K562 (cell line): ENCODE measurements at regions not wholly inside any gene's neighbourhood (a gene's known extent, or its start where the extent isn't known, plus 50 kb on each side); places are given as distances from the start of the nearest gene placed in this dataset.

Source experiments
- ATAC-seq: fragments of 200-7000 bp; cut with Tn5 transposase; 3 replicates; pipeline ENCODE4 v1.9.1; 2020; ENCODE audit warnings: moderate library complexity
- BruUV-seq: library from RNA; stranded (reverse); fragments of 400-500 nt; replicated peaks from 2 replicates; lab custom pipeline; 2021; lab: Mats Ljungman, UMichigan
- CTCF ChIA-PET: fragments of 300-600 bp; formaldehyde crosslinking; extraction: SDS; loops from one replicate; lab custom pipeline; 2021; ENCODE audit warnings: low intra/inter-chr PET ratio; lab: Yijun Ruan, JAX
- POLR2A ChIA-PET: fragments of 300-600, 350-650 bp; sonication (Branson Sonifier 250); formaldehyde crosslinking; extraction: SDS; loops from one replicate; lab custom pipeline; 2021; ENCODE audit warnings: antibody characterized with exemption, inconsistent platforms; lab: Yijun Ruan, JAX
- DNase-seq, 4 experiments: peaks; one replicate each; pipeline versions ENCODE4 v3.0.0 to v3.0.0-alpha.2; 2011 to 2018; ENCODE audit warnings: low spot score in 3 of 4, mixed read lengths in 3 of 4; ENCODE audit errors: extremely low read depth in 1 of 4
- FAIRE-seq: peaks from 2 replicates; lab custom pipeline; 2011; peaks lifted over from hg19 to GRCh38; lab: Jason Lieb, UNC
- H2AFZ ChIP-seq: 2 replicates; pipeline ENCODE4 v1.6.0; 2011; ENCODE audit warnings: low read depth, low read length, control low read depth, inconsistent platforms
- H3K27ac ChIP-seq: fragments of 200-600 bp; 3 replicates; pipeline ENCODE4 v1.8.0; 2011; ENCODE audit warnings: low read depth, mild to moderate bottlenecking, control low read depth, inconsistent platforms, low read length, moderate library complexity, mixed read lengths; ENCODE audit errors: extremely low read depth
- H3K27me3 ChIP-seq, 2 experiments: fragments of 300-600 bp in 1 of 2; 2 replicates in 1 of 2; 3 replicates in 1 of 2; pipeline versions ENCODE4 v1.6.0 to v1.8.0; 2011; ENCODE audit warnings: inconsistent platforms in 2 of 2, low read length in 2 of 2, mild to moderate bottlenecking in 1 of 2, mixed read lengths in 1 of 2, moderate library complexity in 1 of 2; ENCODE audit not compliant: control insufficient read depth in 2 of 2, insufficient read depth in 2 of 2
- H3K36me3 ChIP-seq: fragments of 300-600 bp; 3 replicates; pipeline ENCODE4 v1.8.0; 2011; ENCODE audit warnings: mild to moderate bottlenecking, low read length, inconsistent platforms; ENCODE audit not compliant: control insufficient read depth, insufficient read depth
- H3K4me1 ChIP-seq, 2 experiments: fragments of 200-600 bp in 1 of 2; replicated peaks in 1 of 2; 2 replicates in 1 of 2; 3 replicates in 1 of 2; pipeline versions ENCODE4 v1.5.1 to v1.8.0; 2011; ENCODE audit warnings: inconsistent platforms in 2 of 2, low read length in 2 of 2, mild to moderate bottlenecking in 1 of 2, mixed read lengths in 1 of 2, moderate library complexity in 1 of 2; ENCODE audit not compliant: control insufficient read depth in 2 of 2, insufficient read depth in 2 of 2
- H3K4me2 ChIP-seq: 2 replicates; pipeline ENCODE4 v1.6.1; 2011; ENCODE audit warnings: low read length, control low read depth, inconsistent platforms, mixed read lengths; ENCODE audit not compliant: insufficient read depth
- H3K4me3 ChIP-seq: fragments of 200-600 bp; sonication (generic), shearing (Covaris generic); 2 replicates; pipeline ENCODE4 v1.5.1; 2016; ENCODE audit warnings: control low read depth, inconsistent platforms
- H3K79me2 ChIP-seq: fragments of 200-600 bp; 3 replicates; pipeline ENCODE4 v1.8.0; 2011; ENCODE audit warnings: low read length, inconsistent platforms; ENCODE audit not compliant: control insufficient read depth, insufficient read depth
- H3K9ac ChIP-seq, 2 experiments: 2 replicates each; pipeline versions ENCODE4 v1.6.0 to v1.6.1; 2011; ENCODE audit warnings: low read depth in 2 of 2, low read length in 2 of 2, control low read depth in 1 of 2, inconsistent platforms in 1 of 2, mild to moderate bottlenecking in 1 of 2, mixed read lengths in 1 of 2; ENCODE audit not compliant: insufficient read depth in 1 of 2
- H3K9me1 ChIP-seq: one replicate; pipeline ENCODE4 v1.6.0; 2011; ENCODE audit warnings: inconsistent platforms, mild to moderate bottlenecking, low read length, moderate library complexity; ENCODE audit not compliant: control insufficient read depth, insufficient read depth
- H3K9me3 ChIP-seq: replicated peaks from 2 replicates; pipeline ENCODE4 v1.5.1; 2011; ENCODE audit warnings: low read depth, low read length, inconsistent platforms; ENCODE audit not compliant: control insufficient read depth, insufficient read depth
- H4K20me1 ChIP-seq: replicated peaks from 2 replicates; pipeline ENCODE4 v1.6.1; 2011; ENCODE audit warnings: low read length, inconsistent platforms, mixed read lengths; ENCODE audit not compliant: control insufficient read depth, insufficient read depth
- E2F3 ChIP-seq: fragments of 250-450 bp; sonication (Bioruptor Pico); IDR thresholded peaks from 2 replicates; pipeline ENCODE4 v1.4.0; 2020; ENCODE audit warnings: mild to moderate bottlenecking
- GTF2A2 ChIP-seq: IDR thresholded peaks from 2 replicates; pipeline ENCODE4 v1.6.1; 2016; ENCODE audit warnings: mild to moderate bottlenecking, missing genetic modification characterization, missing compliant biosample characterization
- IFI16 ChIP-seq: fragments of 250-450 bp; sonication (Bioruptor Pico); IDR thresholded peaks from 2 replicates; pipeline ENCODE4 v2.1.2; 2022; ENCODE audit warnings: mild to moderate bottlenecking, inconsistent platforms
- KDM4B ChIP-seq, 2 experiments: fragments of 450-650 bp in 1 of 2; sonication (generic) in 1 of 2; IDR thresholded peaks; 2 replicates each; pipeline ENCODE4 v1.6.1; 2016 to 2017; ENCODE audit warnings: borderline replicate concordance in 2 of 2, antibody characterized with exemption in 1 of 2, low read depth in 1 of 2, mild to moderate bottlenecking in 1 of 2
- MED1 ChIP-seq: sonication (generic); formaldehyde crosslinking; IDR thresholded peaks from 2 replicates; pipeline ENCODE4 v1.8.1; 2023; ENCODE audit warnings: missing genetic modification reagents, borderline replicate concordance
- MIER1 ChIP-seq: fragments of 450-650 bp; IDR thresholded peaks from 2 replicates; pipeline ENCODE4 v1.6.1; 2016; ENCODE audit warnings: antibody characterized with exemption, mild to moderate bottlenecking, low read depth
- NCOA2 ChIP-seq, 2 experiments: fragments of 450-650 bp; IDR thresholded peaks; 2 replicates each; pipeline ENCODE4 v1.6.1; 2018; ENCODE audit warnings: mild to moderate bottlenecking in 2 of 2, moderate library complexity in 1 of 2; ENCODE audit not compliant: partially characterized antibody in 2 of 2
- NCOR1 ChIP-seq: fragments of 450-650 bp; IDR thresholded peaks from 2 replicates; pipeline ENCODE4 v1.6.1; 2016; ENCODE audit warnings: mild to moderate bottlenecking, moderate library complexity
- NFYB ChIP-seq: IDR thresholded peaks from 2 replicates; pipeline ENCODE4 v1.6.1; 2011; ENCODE audit warnings: mild to moderate bottlenecking, moderate library complexity; ENCODE audit not compliant: insufficient read length; ENCODE audit errors: extremely low read depth
- NR2C2 ChIP-seq, 2 experiments: fragments of 200-800 bp in 1 of 2; sonication (Bioruptor generic) in 1 of 2; sonication (generic) in 1 of 2; formaldehyde crosslinking in 1 of 2; IDR thresholded peaks; 2 replicates each; pipeline versions ENCODE4 v1.6.1 to v1.8.0; 2016 to 2022; ENCODE audit warnings: mild to moderate bottlenecking in 1 of 2, missing compliant biosample characterization in 1 of 2, missing genetic modification characterization in 1 of 2, missing genetic modification reagents in 1 of 2
- PHF8 ChIP-seq: fragments of 200-600 bp; sonication (generic); IDR thresholded peaks from 2 replicates; pipeline ENCODE4 v1.6.1; 2012; ENCODE audit warnings: mixed run types, mild to moderate bottlenecking, inconsistent platforms, low read length, moderate library complexity, borderline replicate concordance
- ZBTB1 ChIP-seq: sonication (generic); formaldehyde crosslinking; IDR thresholded peaks from 2 replicates; pipeline ENCODE4 v1.8.1; 2023; ENCODE audit warnings: missing genetic modification reagents, low read depth, mild to moderate bottlenecking, borderline replicate concordance
- ZNF764 ChIP-seq: fragments of 250-450 bp; sonication (Bioruptor Pico); IDR thresholded peaks from 2 replicates; pipeline ENCODE4 v1.4.0; 2020; ENCODE audit warnings: low read depth, mild to moderate bottlenecking, moderate library complexity
- WGBS: fragments of 100-300 bp; shearing (Covaris generic); methylation state at CpG from one replicate; pipeline ENCODE4 v1.1.6; 2016; ENCODE audit warnings: low coverage, mixed read lengths; ENCODE audit not compliant: insufficient coverage; ENCODE audit errors: missing lambda C conversion rate; 5-methylcytosine and 5-hydroxymethylcytosine counted together
- in situ Hi-C: fragments of 300-500 bp; cut with MboI; formaldehyde crosslinking; loops from 4 replicates; pipeline ENCODE4 v1.15.0; 2018; ENCODE audit warnings: inconsistent platforms, mixed read lengths
- intact Hi-C: fragments of 100-400 bp; cut with micrococcal nuclease; formaldehyde crosslinking; loops from 2 replicates; pipeline ENCODE4 v1.14.2; 2022
- TF ChIP-seq, protein P1 (sequence below): IDR thresholded peaks from 2 replicates; pipeline ENCODE4 v1.6.1; 2011; ENCODE audit warnings: borderline replicate concordance, low read depth, mild to moderate bottlenecking, moderate library complexity, low read length; ENCODE audit not compliant: insufficient read depth, poor library complexity, severe bottlenecking
- TF ChIP-seq, protein P2 (sequence below): IDR thresholded peaks from 2 replicates; pipeline ENCODE4 v1.6.1; 2014; ENCODE audit warnings: antibody characterized with exemption

- in situ Hi-C loops: no loop called here
- CTCF ChIA-PET: no interaction called here
- H3K4me3 ChIP-seq: no peak overlapping the region
Measured at GRCh38 chr9:110130211-110130610, 77.7 kb downstream of the C9orf152 start.

DNA sequence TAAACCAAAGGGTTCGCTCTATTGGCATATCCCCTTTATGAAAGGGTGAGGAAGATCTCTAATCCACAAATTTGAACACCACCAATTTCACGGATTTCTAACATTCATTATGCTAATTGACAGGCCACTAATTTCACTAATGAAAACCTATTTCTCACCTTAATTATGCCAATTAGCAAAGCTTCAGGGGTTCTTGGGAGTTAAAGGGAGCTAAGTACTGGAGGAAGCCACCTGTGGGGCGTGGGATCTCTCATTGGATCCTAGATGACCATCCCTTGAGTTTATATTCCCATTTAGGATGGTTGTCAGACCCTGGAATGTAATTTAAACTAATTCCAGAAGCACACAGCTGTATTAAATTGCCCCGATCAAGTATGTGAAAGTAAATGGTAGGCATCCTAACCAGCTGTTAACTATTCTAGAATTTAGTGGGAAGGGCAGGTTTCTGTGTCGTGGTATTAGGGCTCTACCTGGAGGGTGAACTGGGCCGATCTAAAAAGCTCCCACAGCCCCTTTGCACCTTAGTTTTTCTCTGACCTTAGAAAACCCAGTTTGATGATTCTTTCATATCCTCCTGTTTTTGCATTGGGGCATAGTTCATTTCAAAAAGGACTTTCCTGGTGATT lies 77.1 kb downstream of the C9orf152 start:
- Histone ChIP-seq H3K79me2 (no peaks in the 10 kb centered on the region), H3K4me1 (no peaks in the 10 kb centered on the region), H3K27me3 (peaks cover 3 to 14% of the 10 kb centered on the region in 2 experiments; a peak in 2 of 5 replicates), H3K27ac (no peak overlapping the region), H3K9me1 (no peaks in the 10 kb centered on the region), H2AFZ (no peak overlapping the region), H3K9me3 (no peaks in the 10 kb centered on the region), H4K20me1 (no peaks in the 10 kb centered on the region), H3K4me2 (no peak overlapping the region), H3K9ac (no peak overlapping the region), H3K36me3 (no peaks in the 10 kb centered on the region), H3K4me3 (no peak overlapping the region)
- POLR2A ChIA-PET: no interaction called here
- intact Hi-C loops: no loop called here
- CTCF ChIA-PET: no interaction called here
- BruUV-seq: no TSS peak
- WGBS: 0% methylated on average over 6 of the region's 6 CpGs
- no peak for FAIRE-seq
- no peak for ATAC-seq
- in situ Hi-C loops: no loop called here
- no peak for DNase-seq
- TF ChIP-seq NFYB (no peak), MED1 (CRISPR knock-in tag) (no peak), ZNF764 (CRISPR knock-in tag) (no peak), NCOR1 (no peak), PHF8 (no peak), NR2C2 (CRISPR knock-in tag; IDR thresholded peaks at IDR 0.05) (no peak), NR2C2 (tag; IDR thresholded peaks at IDR 0.05) (no peak), IFI16 (no peak)
- TF ChIP-seq, protein P1, sequence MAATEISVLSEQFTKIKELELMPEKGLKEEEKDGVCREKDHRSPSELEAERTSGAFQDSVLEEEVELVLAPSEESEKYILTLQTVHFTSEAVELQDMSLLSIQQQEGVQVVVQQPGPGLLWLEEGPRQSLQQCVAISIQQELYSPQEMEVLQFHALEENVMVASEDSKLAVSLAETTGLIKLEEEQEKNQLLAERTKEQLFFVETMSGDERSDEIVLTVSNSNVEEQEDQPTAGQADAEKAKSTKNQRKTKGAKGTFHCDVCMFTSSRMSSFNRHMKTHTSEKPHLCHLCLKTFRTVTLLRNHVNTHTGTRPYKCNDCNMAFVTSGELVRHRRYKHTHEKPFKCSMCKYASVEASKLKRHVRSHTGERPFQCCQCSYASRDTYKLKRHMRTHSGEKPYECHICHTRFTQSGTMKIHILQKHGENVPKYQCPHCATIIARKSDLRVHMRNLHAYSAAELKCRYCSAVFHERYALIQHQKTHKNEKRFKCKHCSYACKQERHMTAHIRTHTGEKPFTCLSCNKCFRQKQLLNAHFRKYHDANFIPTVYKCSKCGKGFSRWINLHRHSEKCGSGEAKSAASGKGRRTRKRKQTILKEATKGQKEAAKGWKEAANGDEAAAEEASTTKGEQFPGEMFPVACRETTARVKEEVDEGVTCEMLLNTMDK: no peak
- TF ChIP-seq, protein P2, sequence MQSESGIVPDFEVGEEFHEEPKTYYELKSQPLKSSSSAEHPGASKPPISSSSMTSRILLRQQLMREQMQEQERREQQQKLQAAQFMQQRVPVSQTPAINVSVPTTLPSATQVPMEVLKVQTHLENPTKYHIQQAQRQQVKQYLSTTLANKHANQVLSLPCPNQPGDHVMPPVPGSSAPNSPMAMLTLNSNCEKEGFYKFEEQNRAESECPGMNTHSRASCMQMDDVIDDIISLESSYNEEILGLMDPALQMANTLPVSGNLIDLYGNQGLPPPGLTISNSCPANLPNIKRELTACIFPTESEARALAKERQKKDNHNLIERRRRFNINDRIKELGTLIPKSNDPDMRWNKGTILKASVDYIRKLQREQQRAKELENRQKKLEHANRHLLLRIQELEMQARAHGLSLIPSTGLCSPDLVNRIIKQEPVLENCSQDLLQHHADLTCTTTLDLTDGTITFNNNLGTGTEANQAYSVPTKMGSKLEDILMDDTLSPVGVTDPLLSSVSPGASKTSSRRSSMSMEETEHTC: no peak

More at GRCh38 chr9:110130211-110130610, 77.7 kb downstream of the C9orf152 start:
- Histone ChIP-seq H3K9me3 (no peaks in the 10 kb centered on the region), H3K9ac (no peak overlapping the region), H3K27ac (no peak overlapping the region), H3K4me2 (no peak overlapping the region), H3K36me3 (no peaks in the 10 kb centered on the region), H3K27me3 (peaks cover 3 to 14% of the 10 kb centered on the region in 2 experiments; a peak in 2 of 5 replicates), H3K9me1 (no peaks in the 10 kb centered on the region), H2AFZ (no peak overlapping the region), H3K4me1 (no peaks in the 10 kb centered on the region), H4K20me1 (no peaks in the 10 kb centered on the region), H3K79me2 (no peaks in the 10 kb centered on the region)
- intact Hi-C loops: no loop called here
- POLR2A ChIA-PET: no interaction called here
- FAIRE-seq (no peak), DNase-seq (no peak)
- WGBS: 0% methylated on average over 3 of the region's 3 CpGs
- no TSS peak for BruUV-seq
- TF ChIP-seq NCOA2 (IDR thresholded peaks at IDR 0.05; ENCODE audit: partially characterized antibody in 2 of 2): no peak
- no peak for TF ChIP-seq ZBTB1 (CRISPR knock-in tag)
- no peak for TF ChIP-seq MIER1
- TF ChIP-seq E2F3 (CRISPR knock-in tag): no peak
- no peak for TF ChIP-seq GTF2A2
- no peak for TF ChIP-seq MED1 (CRISPR knock-in tag)
- no peak for TF ChIP-seq KDM4B (IDR thresholded peaks at IDR 0.05; ENCODE audit: borderline replicate concordance in 2 of 2, low read depth in 1 of 2)
- TF ChIP-seq, all 486 proteins: peak for 0
- ATAC-seq: no peak
